GM12878 (cell line): ENCODE measurements at regions not wholly inside any gene's neighbourhood (a gene's known extent, or its start where the extent isn't known, plus 50 kb on each side); places are given as distances from the start of the nearest gene placed in this dataset.

Experiments used
- BCL11A ChIP-seq: IDR thresholded peaks from 2 replicates; pipeline ENCODE4 v1.6.1; 2011; ENCODE audit warnings: low read depth, low read length
- CTCF ChIP-seq, 3 experiments: IDR thresholded peaks in 2 of 3; conservative IDR thresholded peaks in 1 of 3; 2 replicates each; pipeline ENCODE4 v1.5.1; 2011; ENCODE audit warnings: low read depth in 3 of 3, low read length in 3 of 3, mild to moderate bottlenecking in 3 of 3, control low read depth in 2 of 3, moderate library complexity in 2 of 3, inconsistent platforms in 1 of 3, mixed read lengths in 1 of 3; ENCODE audit not compliant: control insufficient read depth in 2 of 3, insufficient read depth in 1 of 3; ENCODE audit errors: extremely low read depth in 1 of 3
- EGR1 ChIP-seq, 2 experiments: IDR thresholded peaks; 1 replicate in 1 of 2; 2 replicates in 1 of 2; pipeline ENCODE4 v1.6.1; 2011 to 2012; ENCODE audit warnings: low read depth in 2 of 2, low read length in 2 of 2, borderline replicate concordance in 1 of 2, mild to moderate bottlenecking in 1 of 2, moderate library complexity in 1 of 2
- EP300 ChIP-seq, 2 experiments: fragments of 150-350 bp in 1 of 2; IDR thresholded peaks; 2 replicates each; pipeline ENCODE4 v1.6.1; 2011 to 2012; ENCODE audit warnings: low read depth in 2 of 2, low read length in 2 of 2, borderline replicate concordance in 1 of 2, improper control_type of control experiment in 1 of 2, inconsistent platforms in 1 of 2; ENCODE audit not compliant: control insufficient read depth in 1 of 2
- NKRF ChIP-seq: fragments of 450-650 bp; conservative IDR thresholded peaks from 2 replicates; pipeline ENCODE4 v1.6.1; 2017; ENCODE audit warnings: mild to moderate bottlenecking, moderate library complexity
- REST ChIP-seq: IDR thresholded peaks from 2 replicates; pipeline ENCODE4 v1.6.1; 2012; ENCODE audit warnings: mild to moderate bottlenecking, low read depth, low read length
- SKIL ChIP-seq: fragments of 450-650 bp; IDR thresholded peaks from 2 replicates; pipeline ENCODE4 v1.6.1; 2017; ENCODE audit warnings: mild to moderate bottlenecking, low read depth, inconsistent platforms; ENCODE audit not compliant: poor library complexity, severe bottlenecking
- SP1 ChIP-seq: IDR thresholded peaks from one replicate; pipeline ENCODE4 v1.6.1; 2011; ENCODE audit warnings: low read depth, low read length

GRCh38 chr9:8237096-8237495, 437.5 kb upstream of the DMAC1 start:
- TF ChIP-seq NKRF (no peak), EP300 (IDR thresholded peaks at IDR 0.05; ENCODE audit: borderline replicate concordance in 1 of 2, control insufficient read depth in 1 of 2, low read depth in 2 of 2, low read length in 2 of 2) (no peak), EGR1 (IDR thresholded peaks at IDR 0.05; ENCODE audit: borderline replicate concordance in 1 of 2, low read depth in 2 of 2, low read length in 2 of 2) (no peak), SKIL (no peak), REST (no peak), CTCF (IDR thresholded peaks at IDR 0.05 in 2 of 3, conservative IDR thresholded peaks at IDR 0.05 in 1 of 3; ENCODE audit: control insufficient read depth in 2 of 3, extremely low read depth in 1 of 3, insufficient read depth in 1 of 3, low read depth in 3 of 3, low read length in 3 of 3) (no peak), SP1 (no peak), BCL11A (no peak)
